Astrocyte of the cerebellum (primary cell): ENCODE measurements at regions not wholly inside any gene's neighbourhood (a gene's known extent, or its start where the extent isn't known, plus 50 kb on each side); places are given as distances from the start of the nearest gene placed in this dataset.

Experiments
- DNase-seq: peaks from one replicate; pipeline ENCODE4 v3.0.0-alpha.2; 2011; ENCODE audit warnings: low read depth
- H3K4me3 ChIP-seq: 2 replicates; pipeline ENCODE4 v1.5.1; 2011; ENCODE audit warnings: mild to moderate bottlenecking, low read depth, low read length, moderate library complexity
- in situ Hi-C: cut with HindIII; loops from 2 replicates; pipeline ENCODE4 v1.10.0; 2017; ENCODE audit warnings: low sequenced_read_pairs
- TF ChIP-seq, protein P1 (sequence below): IDR thresholded peaks from 2 replicates; pipeline ENCODE4 v1.5.1; 2012; ENCODE audit warnings: low read length, low read depth, moderate library complexity, mild to moderate bottlenecking; ENCODE audit errors: missing control alignments

DNA sequence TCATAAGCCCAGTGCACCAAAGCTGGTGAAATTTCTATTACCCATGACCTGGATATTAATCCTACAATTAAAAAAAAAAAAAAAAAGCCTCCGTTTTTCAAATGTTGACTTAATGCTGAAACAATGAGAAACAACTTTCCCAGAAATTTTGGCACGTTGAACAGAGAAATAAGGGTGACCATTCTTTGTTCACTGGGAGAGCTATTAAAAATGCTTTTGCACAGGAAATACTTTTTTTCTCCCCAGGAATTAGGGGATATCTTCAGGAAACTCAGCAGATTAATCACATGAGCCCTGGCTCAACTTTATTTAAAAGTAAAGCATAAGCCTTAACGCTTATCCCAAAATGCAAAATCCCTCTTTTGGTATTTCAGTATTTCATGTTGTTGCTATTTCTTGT, 54.8 kb upstream of the FLRT2 start:
- in situ Hi-C loops, result no loop called here
- TF ChIP-seq, protein P1, sequence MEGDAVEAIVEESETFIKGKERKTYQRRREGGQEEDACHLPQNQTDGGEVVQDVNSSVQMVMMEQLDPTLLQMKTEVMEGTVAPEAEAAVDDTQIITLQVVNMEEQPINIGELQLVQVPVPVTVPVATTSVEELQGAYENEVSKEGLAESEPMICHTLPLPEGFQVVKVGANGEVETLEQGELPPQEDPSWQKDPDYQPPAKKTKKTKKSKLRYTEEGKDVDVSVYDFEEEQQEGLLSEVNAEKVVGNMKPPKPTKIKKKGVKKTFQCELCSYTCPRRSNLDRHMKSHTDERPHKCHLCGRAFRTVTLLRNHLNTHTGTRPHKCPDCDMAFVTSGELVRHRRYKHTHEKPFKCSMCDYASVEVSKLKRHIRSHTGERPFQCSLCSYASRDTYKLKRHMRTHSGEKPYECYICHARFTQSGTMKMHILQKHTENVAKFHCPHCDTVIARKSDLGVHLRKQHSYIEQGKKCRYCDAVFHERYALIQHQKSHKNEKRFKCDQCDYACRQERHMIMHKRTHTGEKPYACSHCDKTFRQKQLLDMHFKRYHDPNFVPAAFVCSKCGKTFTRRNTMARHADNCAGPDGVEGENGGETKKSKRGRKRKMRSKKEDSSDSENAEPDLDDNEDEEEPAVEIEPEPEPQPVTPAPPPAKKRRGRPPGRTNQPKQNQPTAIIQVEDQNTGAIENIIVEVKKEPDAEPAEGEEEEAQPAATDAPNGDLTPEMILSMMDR, result no peak
- DNase-seq, result no peak

DNA sequence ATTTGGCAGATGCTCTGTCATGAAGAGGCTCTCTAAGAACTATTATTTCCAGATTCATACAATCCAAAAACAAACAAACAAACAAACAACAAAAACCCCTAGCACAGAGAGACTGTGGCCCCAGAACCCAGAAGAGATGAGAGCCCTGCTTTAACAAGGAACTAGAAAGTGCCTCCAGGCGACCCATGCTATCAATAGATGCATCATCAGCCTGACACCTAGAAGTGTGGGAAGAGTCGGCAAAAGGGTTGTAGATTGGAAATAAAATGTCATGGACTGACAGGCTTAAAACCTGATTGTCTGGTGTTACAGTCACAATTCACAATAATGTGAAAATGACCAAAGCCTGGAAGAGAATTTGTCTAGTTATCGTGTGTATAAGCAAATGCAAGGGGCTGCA, 50.6 kb upstream of the FLRT2 start:
- in situ Hi-C loops, result no loop called here
- TF ChIP-seq, protein P1, result no peak
- no peak for DNase-seq
- H3K4me3 ChIP-seq, result no peak overlapping the region

More for the DNA sequence above, 54.8 kb upstream of the FLRT2 start:
- no peak overlapping the region for H3K4me3 ChIP-seq

DNA sequence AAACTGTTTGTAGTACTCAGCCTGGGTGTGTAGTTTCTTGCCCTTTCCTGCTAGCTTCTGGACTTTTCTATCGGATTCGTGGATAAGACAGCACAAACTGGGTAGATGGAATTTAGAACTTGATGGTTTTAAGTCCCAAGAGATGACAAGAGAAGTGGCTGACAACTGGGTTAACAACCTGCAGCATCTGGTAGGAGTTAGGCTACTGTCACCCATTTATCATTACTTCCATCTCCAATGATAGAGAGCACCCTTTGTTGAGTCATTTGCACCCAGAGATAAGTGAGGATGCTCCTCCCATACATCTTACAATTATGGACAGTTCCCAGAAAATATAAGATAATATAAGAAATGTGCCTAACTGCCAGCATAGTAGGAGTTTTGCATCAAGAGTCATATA, 50.2 kb upstream of the FLRT2 start:
- in situ Hi-C loops, result no loop called here
- TF ChIP-seq, protein P1, result no peak
- DNase-seq, result no peak
- H3K4me3 ChIP-seq, result no peak overlapping the region
